ENCODE measurements at regions not wholly inside any gene's neighbourhood (a gene's known extent, or its start where the extent isn't known, plus 50 kb on each side); places are given as distances from the start of the nearest gene placed in this dataset.

- H3K4me1 Mint-ChIP-seq: no peaks in the 10 kb centered on the region
- H3K4me3 Mint-ChIP-seq: no peak overlapping the region
- no peak overlapping the region for H3K4me3 ChIP-seq
- H2AFZ ChIP-seq (replicated peaks): no peak overlapping the region
- no peaks in the 10 kb centered on the region for H3K79me2 ChIP-seq (ENCODE audit: low read depth)
- no peak overlapping the region for H3K27ac Mint-ChIP-seq
- H3K27ac ChIP-seq: no peak overlapping the region
- H3K9me3 ChIP-seq (ENCODE audit: low read depth): no peaks in the 10 kb centered on the region
- H3K4me2 ChIP-seq: no peak overlapping the region
- H3K36me3 ChIP-seq: no peaks in the 10 kb centered on the region
- H4K20me1 ChIP-seq (ENCODE audit: low read depth): no peaks in the 10 kb centered on the region
- H3K27me3 ChIP-seq: no peaks in the 10 kb centered on the region
- no peak overlapping the region for H3K9ac ChIP-seq
- no peaks in the 10 kb centered on the region for H3K36me3 Mint-ChIP-seq
- H3K4me1 ChIP-seq: no peaks in the 10 kb centered on the region
- H3F3A ChIP-seq (ENCODE audit: low read depth): no peaks in the 10 kb centered on the region
- H3K27me3 Mint-ChIP-seq (ENCODE audit: insufficient read depth, low read depth): no peaks in the 10 kb centered on the region
- no peak for DNase-seq (ENCODE audit: low spot score)
- no peaks in the 10 kb centered on the region for H3K9me3 Mint-ChIP-seq
- no peak for TF ChIP-seq EZH2 (IDR thresholded peaks at IDR 0.05)
- TF ChIP-seq EZH2phosphoT487 (IDR thresholded peaks at IDR 0.05): no peak
- no peak for TF ChIP-seq CTCF (IDR thresholded peaks at IDR 0.05)
Measured at GRCh38 chr6:62626661-62627060, 340.6 kb upstream of the KHDRBS2 start.

GRCh38 chr6:62623846-62624532, 338.0 kb upstream of the KHDRBS2 start:
- H3K79me2 ChIP-seq (ENCODE audit: low read depth): no peaks in the 10 kb centered on the region
- H3F3A ChIP-seq (ENCODE audit: low read depth): no peaks in the 10 kb centered on the region
- no peak overlapping the region for H3K4me3 ChIP-seq
- no peaks in the 10 kb centered on the region for H3K27me3 Mint-ChIP-seq (ENCODE audit: insufficient read depth, low read depth)
- DNase-seq (ENCODE audit: low spot score): no peak
- no peaks in the 10 kb centered on the region for H3K9me3 ChIP-seq (ENCODE audit: low read depth)
- H3K36me3 ChIP-seq: no peaks in the 10 kb centered on the region
- H3K27ac ChIP-seq: no peak overlapping the region
- H2AFZ ChIP-seq (replicated peaks): no peak overlapping the region
- H3K4me3 Mint-ChIP-seq: no peak overlapping the region
- H3K27me3 ChIP-seq: no peaks in the 10 kb centered on the region
- H3K4me2 ChIP-seq: no peak overlapping the region
- no peaks in the 10 kb centered on the region for H3K4me1 ChIP-seq
- H3K36me3 Mint-ChIP-seq: no peaks in the 10 kb centered on the region
- no peak overlapping the region for H3K9ac ChIP-seq
- H3K4me1 Mint-ChIP-seq: no peaks in the 10 kb centered on the region
- TF ChIP-seq CTCF (IDR thresholded peaks at IDR 0.05) (no peak), EZH2phosphoT487 (IDR thresholded peaks at IDR 0.05) (no peak)
- no peaks in the 10 kb centered on the region for H4K20me1 ChIP-seq (ENCODE audit: low read depth)
- H3K9me3 Mint-ChIP-seq: no peaks in the 10 kb centered on the region
- no peak overlapping the region for H3K27ac Mint-ChIP-seq

GRCh38 chr6:62615366-62616015, 329.5 kb upstream of the KHDRBS2 start:
- H3K9me3 ChIP-seq (ENCODE audit: low read depth): no peaks in the 10 kb centered on the region
- no peak overlapping the region for H3K4me2 ChIP-seq
- no peak for DNase-seq (ENCODE audit: low spot score)
- H3K4me3 ChIP-seq: no peak overlapping the region
- H3K27ac Mint-ChIP-seq: no peak overlapping the region
- no peaks in the 10 kb centered on the region for H3K4me1 Mint-ChIP-seq
- no peak for TF ChIP-seq EZH2 (IDR thresholded peaks at IDR 0.05)
- TF ChIP-seq CTCF (IDR thresholded peaks at IDR 0.05): no peak
- TF ChIP-seq EZH2phosphoT487 (IDR thresholded peaks at IDR 0.05): no peak
- no peaks in the 10 kb centered on the region for H3K36me3 ChIP-seq
- H3F3A ChIP-seq (ENCODE audit: low read depth): no peaks in the 10 kb centered on the region
- no peaks in the 10 kb centered on the region for H3K9me3 Mint-ChIP-seq
- H3K27ac ChIP-seq: no peak overlapping the region
- H3K4me3 Mint-ChIP-seq: no peak overlapping the region
- no peaks in the 10 kb centered on the region for H3K27me3 ChIP-seq
- H4K20me1 ChIP-seq (ENCODE audit: low read depth): no peaks in the 10 kb centered on the region
- H3K9ac ChIP-seq: no peak overlapping the region
- no peaks in the 10 kb centered on the region for H3K79me2 ChIP-seq (ENCODE audit: low read depth)
- no peaks in the 10 kb centered on the region for H3K27me3 Mint-ChIP-seq (ENCODE audit: insufficient read depth, low read depth)
- H2AFZ ChIP-seq (replicated peaks): no peak overlapping the region
- no peaks in the 10 kb centered on the region for H3K4me1 ChIP-seq
- H3K36me3 Mint-ChIP-seq: no peaks in the 10 kb centered on the region
